Thyroid gland (tissue), 4 donors: ENCODE measurements at regions not wholly inside any gene's neighbourhood (a gene's known extent, or its start where the extent isn't known, plus 50 kb on each side); places are given as distances from the start of the nearest gene placed in this dataset.

Experiments
- CTCF ChIP-seq, 6 experiments: fragments of 200-600 bp in 3 of 6; fragments of 450-650 bp in 3 of 6; sonication (generic) in 3 of 6; IDR thresholded peaks; one replicate each; pipeline ENCODE4 v1.5.1; 2016 to 2019; ENCODE audit warnings: antibody characterized with exemption in 6 of 6, mild to moderate bottlenecking in 2 of 6, inconsistent platforms in 1 of 6, moderate library complexity in 1 of 6
- POLR2A ChIP-seq, 2 donors: fragments of 450-650 bp; IDR thresholded peaks; one replicate each; pipeline ENCODE4 v1.6.1; 2017; ENCODE audit warnings: antibody characterized with exemption in 2 of 2, mild to moderate bottlenecking in 2 of 2, moderate library complexity in 1 of 2

- TF ChIP-seq POLR2A (IDR thresholded peaks at IDR 0.05) (no peak), CTCF (IDR thresholded peaks at IDR 0.05) (no peak)
Observed at GRCh38 chr9:87386490-87387025, 111.1 kb upstream of the DAPK1 start.
